ENCODE measurements at regions not wholly inside any gene's neighbourhood (a gene's known extent, or its start where the extent isn't known, plus 50 kb on each side); places are given as distances from the start of the nearest gene placed in this dataset.

- Histone ChIP-seq H3K27ac (ENCODE audit: low read depth, low read length) (no peak overlapping the region), H3K9me3 (ENCODE audit: control insufficient read depth, insufficient read depth, low read length) (no peaks in the 10 kb centered on the region), H3K27me3 (ENCODE audit: control insufficient read depth, insufficient read depth, low read length) (no peaks in the 10 kb centered on the region), H3K4me3 (ENCODE audit: low read depth, low read length) (no peak overlapping the region)
- no peak for DNase-seq (ENCODE audit: low read depth, low spot score)
- no peak for TF ChIP-seq CTCF (IDR thresholded peaks at IDR 0.05; ENCODE audit: low read depth, low read length)
- ChIA-PET CTCF (no interaction called here), POLR2A (interaction anchor here (0.5 kb wide), 1 partner anchor 175 kb away, joined by 3 read pairs; no protein-coding TSS in a partner anchor)
Observed at GRCh38 chr11:109775686-109776085, 317.5 kb upstream of the ZC3H12C start.

GRCh38 chr11:109783014-109783413 is 310.2 kb upstream of the ZC3H12C start:
- ChIA-PET POLR2A (no interaction called here), CTCF (no interaction called here)
- no peak for DNase-seq (ENCODE audit: low read depth, low spot score)
- no peak overlapping the region for H3K27ac ChIP-seq (ENCODE audit: low read depth, low read length)
- no peak for TF ChIP-seq CTCF (IDR thresholded peaks at IDR 0.05; ENCODE audit: low read depth, low read length)
- no peaks in the 10 kb centered on the region for H3K9me3 ChIP-seq (ENCODE audit: control insufficient read depth, insufficient read depth, low read length)
- H3K4me3 ChIP-seq (ENCODE audit: low read depth, low read length) = no peak overlapping the region
- H3K27me3 ChIP-seq (ENCODE audit: control insufficient read depth, insufficient read depth, low read length) = no peaks in the 10 kb centered on the region

- no peaks in the 10 kb centered on the region for H3K27me3 ChIP-seq (ENCODE audit: control insufficient read depth, insufficient read depth, low read length)
- CTCF ChIA-PET = no interaction called here
- H3K4me3 ChIP-seq (ENCODE audit: low read depth, low read length) = no peak overlapping the region
- H3K9me3 ChIP-seq (ENCODE audit: control insufficient read depth, insufficient read depth, low read length) = no peaks in the 10 kb centered on the region
- POLR2A ChIA-PET = no interaction called here
- no peak for DNase-seq (ENCODE audit: low read depth, low spot score)
- no peak overlapping the region for H3K27ac ChIP-seq (ENCODE audit: low read depth, low read length)
- no peak for TF ChIP-seq CTCF (IDR thresholded peaks at IDR 0.05; ENCODE audit: low read depth, low read length)
Observed at GRCh38 chr11:109783840-109784239, 309.4 kb upstream of the ZC3H12C start.

- no peak for DNase-seq (ENCODE audit: low read depth, low spot score)
- TF ChIP-seq CTCF (IDR thresholded peaks at IDR 0.05; ENCODE audit: low read depth, low read length) = no peak
- Histone ChIP-seq H3K4me3 (ENCODE audit: low read depth, low read length) (no peak overlapping the region), H3K27ac (ENCODE audit: low read depth, low read length) (no peak overlapping the region), H3K27me3 (ENCODE audit: control insufficient read depth, insufficient read depth, low read length) (no peaks in the 10 kb centered on the region), H3K9me3 (ENCODE audit: control insufficient read depth, insufficient read depth, low read length) (no peaks in the 10 kb centered on the region)
- POLR2A ChIA-PET = interaction anchor here (0.5 kb wide), 1 partner anchor 156 kb away, joined by 4 read pairs; no protein-coding TSS in a partner anchor
- CTCF ChIA-PET = no interaction called here
Observed at GRCh38 chr11:109784536-109784935, 308.7 kb upstream of the ZC3H12C start.

GRCh38 chr11:109785198-109785597 is 308.0 kb upstream of the ZC3H12C start:
- no peak for DNase-seq (ENCODE audit: low read depth, low spot score)
- ChIA-PET CTCF (interaction anchor here (1.4 kb wide), 1 partner anchor 359 kb away, joined by 3 read pairs; no protein-coding TSS in a partner anchor), POLR2A (no interaction called here)
- H3K4me3 ChIP-seq (ENCODE audit: low read depth, low read length) = no peak overlapping the region
- no peaks in the 10 kb centered on the region for H3K27me3 ChIP-seq (ENCODE audit: control insufficient read depth, insufficient read depth, low read length)
- no peak for TF ChIP-seq CTCF (IDR thresholded peaks at IDR 0.05; ENCODE audit: low read depth, low read length)
- H3K27ac ChIP-seq (ENCODE audit: low read depth, low read length) = no peak overlapping the region
- no peaks in the 10 kb centered on the region for H3K9me3 ChIP-seq (ENCODE audit: control insufficient read depth, insufficient read depth, low read length)
